ENCODE measurements at regions not wholly inside any gene's neighbourhood (a gene's known extent, or its start where the extent isn't known, plus 50 kb on each side); places are given as distances from the start of the nearest gene placed in this dataset.

DNA sequence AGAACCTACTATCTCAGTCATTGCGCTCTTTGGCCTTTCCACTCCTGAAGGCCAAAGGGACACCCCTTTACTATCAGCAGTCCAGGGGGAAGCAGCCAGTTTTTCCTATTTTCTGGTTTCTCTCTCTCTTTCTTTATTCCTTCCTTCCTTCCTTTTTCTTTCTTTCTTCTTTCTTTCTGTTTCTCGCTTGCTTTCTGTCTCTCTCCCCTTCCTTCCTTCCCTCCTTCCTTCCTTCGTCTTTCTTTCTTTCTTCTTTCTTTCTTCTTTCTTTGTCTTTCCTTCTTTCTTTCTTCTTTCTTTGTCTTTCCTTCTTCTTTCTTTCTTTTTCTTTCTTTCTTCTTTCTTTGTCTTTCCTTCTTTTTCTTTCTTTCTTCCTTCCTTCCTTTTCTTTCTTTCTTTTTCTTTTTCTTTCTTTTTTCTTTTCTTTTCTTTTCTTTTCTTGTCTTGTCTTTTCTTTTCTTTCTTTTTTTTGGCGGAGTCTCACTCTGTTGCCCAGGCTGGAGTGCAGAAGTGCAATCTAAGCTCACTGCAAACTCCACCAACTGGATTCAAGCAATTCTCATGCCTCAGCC is 64.9 kb upstream of the OTX2 start:
- Mint-ChIP-seq H3K36me3 (peaks cover 12% of the 10 kb centered on the region), H3K27me3 (ENCODE audit: insufficient read depth, low read depth) (peaks cover 2% of the 10 kb centered on the region), H3K27ac (no peak overlapping the region), H3K4me3 (no peak overlapping the region), H3K9me3 (no peaks in the 10 kb centered on the region), H3K4me1 (peaks cover 1% of the 10 kb centered on the region)
- DNase-seq (ENCODE audit: low spot score) = no peak
- Histone ChIP-seq H4K20me1 (ENCODE audit: low read depth) (no peaks in the 10 kb centered on the region), H3K9ac (no peak overlapping the region), H3K36me3 (no peaks in the 10 kb centered on the region), H3K9me3 (ENCODE audit: low read depth) (no peaks in the 10 kb centered on the region), H3K27me3 (no peaks in the 10 kb centered on the region), H3K79me2 (ENCODE audit: low read depth) (no peaks in the 10 kb centered on the region), H3F3A (ENCODE audit: low read depth) (peaks cover 6% of the 10 kb centered on the region), H3K4me3 (no peak overlapping the region), H3K27ac (no peak overlapping the region), H2AFZ (replicated peaks) (no peak overlapping the region), H3K4me1 (peaks cover 17% of the 10 kb centered on the region), H3K4me2 (no peak overlapping the region)
- TF ChIP-seq, protein P1, sequence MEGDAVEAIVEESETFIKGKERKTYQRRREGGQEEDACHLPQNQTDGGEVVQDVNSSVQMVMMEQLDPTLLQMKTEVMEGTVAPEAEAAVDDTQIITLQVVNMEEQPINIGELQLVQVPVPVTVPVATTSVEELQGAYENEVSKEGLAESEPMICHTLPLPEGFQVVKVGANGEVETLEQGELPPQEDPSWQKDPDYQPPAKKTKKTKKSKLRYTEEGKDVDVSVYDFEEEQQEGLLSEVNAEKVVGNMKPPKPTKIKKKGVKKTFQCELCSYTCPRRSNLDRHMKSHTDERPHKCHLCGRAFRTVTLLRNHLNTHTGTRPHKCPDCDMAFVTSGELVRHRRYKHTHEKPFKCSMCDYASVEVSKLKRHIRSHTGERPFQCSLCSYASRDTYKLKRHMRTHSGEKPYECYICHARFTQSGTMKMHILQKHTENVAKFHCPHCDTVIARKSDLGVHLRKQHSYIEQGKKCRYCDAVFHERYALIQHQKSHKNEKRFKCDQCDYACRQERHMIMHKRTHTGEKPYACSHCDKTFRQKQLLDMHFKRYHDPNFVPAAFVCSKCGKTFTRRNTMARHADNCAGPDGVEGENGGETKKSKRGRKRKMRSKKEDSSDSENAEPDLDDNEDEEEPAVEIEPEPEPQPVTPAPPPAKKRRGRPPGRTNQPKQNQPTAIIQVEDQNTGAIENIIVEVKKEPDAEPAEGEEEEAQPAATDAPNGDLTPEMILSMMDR (IDR thresholded peaks at IDR 0.05) = no peak
- TF ChIP-seq EZH2 (IDR thresholded peaks at IDR 0.05) (no peak), EZH2phosphoT487 (IDR thresholded peaks at IDR 0.05) (no peak)

DNA sequence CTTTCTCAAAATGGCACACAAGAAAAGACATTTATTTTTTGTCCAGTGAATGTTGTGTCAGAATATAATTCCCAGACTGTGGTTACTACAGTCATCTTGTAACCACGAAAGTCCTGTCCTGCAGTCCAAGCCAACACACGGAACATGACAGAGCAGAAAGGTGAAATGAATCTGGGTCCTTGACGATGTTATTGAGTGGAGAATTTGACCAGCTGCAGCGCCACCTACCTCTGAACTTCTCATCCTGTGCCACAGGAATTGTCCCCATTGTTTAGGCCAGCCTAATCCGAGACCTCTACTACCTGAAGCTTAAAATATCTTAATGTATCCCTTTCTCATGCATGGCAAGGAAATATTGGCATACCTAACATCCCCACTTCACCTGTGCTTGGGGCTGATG is 64.1 kb upstream of the OTX2 start:
- Histone ChIP-seq H3K36me3 (no peaks in the 10 kb centered on the region), H4K20me1 (ENCODE audit: low read depth) (no peaks in the 10 kb centered on the region), H3K79me2 (ENCODE audit: low read depth) (no peaks in the 10 kb centered on the region), H3K4me1 (peaks cover 19% of the 10 kb centered on the region), H3K9ac (no peak overlapping the region), H3K4me3 (no peak overlapping the region), H3K27ac (no peak overlapping the region), H3K4me2 (no peak overlapping the region), H3F3A (ENCODE audit: low read depth) (peaks cover 6% of the 10 kb centered on the region), H3K9me3 (ENCODE audit: low read depth) (no peaks in the 10 kb centered on the region), H3K27me3 (no peaks in the 10 kb centered on the region), H2AFZ (replicated peaks) (no peak overlapping the region)
- Mint-ChIP-seq H3K27ac (no peak overlapping the region), H3K36me3 (peaks cover 13% of the 10 kb centered on the region), H3K4me1 (no peaks in the 10 kb centered on the region), H3K27me3 (ENCODE audit: insufficient read depth, low read depth) (peaks cover 7% of the 10 kb centered on the region), H3K4me3 (no peak overlapping the region), H3K9me3 (no peaks in the 10 kb centered on the region)
- DNase-seq (ENCODE audit: low spot score) = peak; percentile 73
- TF ChIP-seq, protein P1 (IDR thresholded peaks at IDR 0.05) = peak; percentile 70
- no peak for TF ChIP-seq EZH2phosphoT487 (IDR thresholded peaks at IDR 0.05)
- TF ChIP-seq EZH2 (IDR thresholded peaks at IDR 0.05) = no peak

DNA sequence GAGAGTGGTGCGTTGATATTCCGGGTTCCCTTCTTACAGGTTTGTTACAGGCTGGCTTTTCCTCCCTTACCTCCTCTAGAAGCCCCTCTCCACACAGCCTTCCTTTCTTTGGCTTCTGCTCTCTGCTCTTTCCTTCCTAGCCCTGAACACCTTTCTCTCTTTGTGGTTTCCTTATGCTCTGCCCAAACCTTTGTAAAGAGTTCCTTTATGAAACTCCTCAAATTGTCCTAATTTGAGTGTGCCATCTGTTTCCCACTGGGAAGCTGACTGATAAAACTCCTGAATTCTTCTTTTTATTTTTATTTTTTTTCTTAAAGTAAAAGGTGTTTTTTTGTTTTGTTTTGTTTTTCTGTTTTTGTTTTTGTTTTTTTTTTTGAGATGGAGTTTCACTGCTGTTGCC is 60.1 kb upstream of the OTX2 start:
- Histone ChIP-seq H3K36me3 (no peaks in the 10 kb centered on the region), H3K4me3 (no peak overlapping the region), H2AFZ (replicated peaks) (no peak overlapping the region), H3K4me1 (peaks cover 9% of the 10 kb centered on the region), H3K9me3 (ENCODE audit: low read depth) (no peaks in the 10 kb centered on the region), H3K9ac (no peak overlapping the region), H3K27me3 (no peaks in the 10 kb centered on the region), H3K79me2 (ENCODE audit: low read depth) (no peaks in the 10 kb centered on the region), H3K4me2 (no peak overlapping the region), H4K20me1 (ENCODE audit: low read depth) (no peaks in the 10 kb centered on the region), H3K27ac (no peak overlapping the region), H3F3A (ENCODE audit: low read depth) (no peaks in the 10 kb centered on the region)
- Mint-ChIP-seq H3K27me3 (ENCODE audit: insufficient read depth, low read depth) (peaks cover 8% of the 10 kb centered on the region), H3K36me3 (peaks cover 8% of the 10 kb centered on the region), H3K4me1 (no peaks in the 10 kb centered on the region), H3K27ac (no peak overlapping the region), H3K9me3 (no peaks in the 10 kb centered on the region), H3K4me3 (no peak overlapping the region)
- TF ChIP-seq, protein P1 (IDR thresholded peaks at IDR 0.05) = no peak
- TF ChIP-seq EZH2 (IDR thresholded peaks at IDR 0.05) (no peak), EZH2phosphoT487 (IDR thresholded peaks at IDR 0.05) (no peak)
- DNase-seq (ENCODE audit: low spot score) = no peak

Measured in neural progenitor cell (in vitro differentiated cells).